GM23338 (cell line): ENCODE measurements at regions not wholly inside any gene's neighbourhood (a gene's known extent, or its start where the extent isn't known, plus 50 kb on each side); places are given as distances from the start of the nearest gene placed in this dataset.

Experiments
- ATAC-seq: fragments of 200-7000 bp; cut with Tn5 transposase; 3 replicates; pipeline ENCODE4 v1.9.1; 2020
- DNase-seq: peaks from one replicate; pipeline ENCODE4 v3.0.0-alpha.2; 2015; ENCODE audit warnings: low spot score
- H2AFZ ChIP-seq: fragments of 200-600 bp; sonication (generic); 2 replicates; pipeline ENCODE4 v1.8.0; 2016; ENCODE audit warnings: antibody characterized with exemption, mild to moderate bottlenecking, moderate library complexity
- H3F3A ChIP-seq: fragments of 200-600 bp; sonication (generic); replicated peaks from 2 replicates; pipeline ENCODE4 v1.8.0; 2017; ENCODE audit warnings: antibody characterized with exemption, mixed run types, low read depth
- H3K27ac ChIP-seq: fragments of 200-600 bp; sonication (generic); 2 replicates; pipeline ENCODE4 v1.6.1; 2016; ENCODE audit warnings: low read depth
- H3K27me3 ChIP-seq: fragments of 200-600 bp; sonication (generic); 2 replicates; pipeline ENCODE4 v1.8.0; 2016; ENCODE audit warnings: mild to moderate bottlenecking, mixed run types, moderate library complexity; ENCODE audit not compliant: insufficient read depth
- H3K36me3 ChIP-seq: fragments of 200-600 bp; sonication (generic); 2 replicates; pipeline ENCODE4 v1.8.0; 2016; ENCODE audit warnings: mild to moderate bottlenecking; ENCODE audit not compliant: insufficient read depth
- H3K4me1 ChIP-seq: fragments of 200-600 bp; sonication (generic); 2 replicates; pipeline ENCODE4 v1.8.0; 2016; ENCODE audit warnings: mild to moderate bottlenecking, moderate library complexity; ENCODE audit not compliant: insufficient read depth
- H3K4me2 ChIP-seq: fragments of 200-600 bp; sonication (generic); 2 replicates; pipeline ENCODE4 v1.7.1; 2017; ENCODE audit warnings: mixed run types
- H3K4me3 ChIP-seq: fragments of 200-600 bp; sonication (generic); 2 replicates; pipeline ENCODE4 v1.6.1; 2016; ENCODE audit warnings: mixed run types
- H3K79me2 ChIP-seq: fragments of 200-600 bp; sonication (generic); replicated peaks from 2 replicates; pipeline ENCODE4 v1.8.0; 2017; ENCODE audit warnings: mild to moderate bottlenecking; ENCODE audit not compliant: insufficient read depth
- H3K9me2 ChIP-seq: fragments of 200-600 bp; sonication (generic); 2 replicates; pipeline ENCODE4 v1.8.0; 2017; ENCODE audit not compliant: insufficient read depth
- H4K20me1 ChIP-seq: fragments of 200-600 bp; sonication (generic); replicated peaks from 2 replicates; pipeline ENCODE4 v1.8.0; 2017; ENCODE audit warnings: mild to moderate bottlenecking; ENCODE audit not compliant: insufficient read depth
- H3K27ac Mint-ChIP-seq: 2 replicates; pipeline ENCODE4 v1.8.0; 2020; ENCODE audit warnings: inconsistent platforms, mild to moderate bottlenecking, moderate library complexity, mixed read lengths
- H3K27me3 Mint-ChIP-seq: 3 replicates; pipeline ENCODE4 v1.8.0; 2022; ENCODE audit warnings: low read depth, mild to moderate bottlenecking, moderate library complexity, mixed read lengths, inconsistent platforms; ENCODE audit not compliant: insufficient read depth, poor library complexity
- H3K36me3 Mint-ChIP-seq: 3 replicates; pipeline ENCODE4 v1.8.0; 2021; ENCODE audit warnings: low read depth, mild to moderate bottlenecking, inconsistent platforms, moderate library complexity, mixed read lengths
- H3K4me1 Mint-ChIP-seq: 3 replicates; pipeline ENCODE4 v1.8.0; 2020; ENCODE audit warnings: mild to moderate bottlenecking, inconsistent platforms, mixed read lengths
- H3K4me3 Mint-ChIP-seq: 3 replicates; pipeline ENCODE4 v1.8.0; 2021; ENCODE audit warnings: moderate library complexity, mild to moderate bottlenecking, inconsistent platforms, mixed read lengths
- H3K9me3 Mint-ChIP-seq: 3 replicates; pipeline ENCODE4 v1.8.0; 2020; ENCODE audit warnings: moderate library complexity, mild to moderate bottlenecking, inconsistent platforms, mixed read lengths
- CREB1 ChIP-seq: fragments of 250-450 bp; sonication (Bioruptor Pico); IDR thresholded peaks from 2 replicates; pipeline ENCODE4 v1.5.0; 2020; ENCODE audit warnings: low read depth, mild to moderate bottlenecking, moderate library complexity
- CTCF ChIP-seq, 2 experiments: fragments of 200-600 bp in 1 of 2; sonication (generic) in 1 of 2; conservative IDR thresholded peaks; 2 replicates each; pipeline versions ENCODE4 v1.5.1 to v1.6.1; 2016 to 2017; ENCODE audit warnings: antibody characterized with exemption in 2 of 2, low read depth in 2 of 2, mild to moderate bottlenecking in 2 of 2, moderate library complexity in 1 of 2
- ETS1 ChIP-seq: IDR thresholded peaks from 2 replicates; pipeline ENCODE4 v1.6.1; 2016; ENCODE audit warnings: antibody characterized with exemption
- EZH2 ChIP-seq: fragments of 200-600 bp; sonication (generic); IDR thresholded peaks from one replicate; pipeline ENCODE4 v1.8.0; 2017; ENCODE audit warnings: antibody characterized with exemption, mild to moderate bottlenecking, low read depth; ENCODE audit not compliant: unreplicated experiment
- EZH2phosphoT487 ChIP-seq: fragments of 200-600 bp; sonication (generic); IDR thresholded peaks from one replicate; pipeline ENCODE4 v1.8.1; 2018; ENCODE audit warnings: antibody characterized with exemption; ENCODE audit not compliant: unreplicated experiment
- JUNB ChIP-seq: IDR thresholded peaks from one replicate; pipeline ENCODE4 v1.6.1; 2016; ENCODE audit warnings: antibody characterized with exemption; ENCODE audit not compliant: unreplicated experiment
- NANOG ChIP-seq: IDR thresholded peaks from 2 replicates; pipeline ENCODE4 v1.6.1; 2016; ENCODE audit warnings: antibody characterized with exemption, borderline replicate concordance
- POLR2AphosphoS5 ChIP-seq: IDR thresholded peaks from 2 replicates; pipeline ENCODE4 v1.6.1; 2016; ENCODE audit warnings: antibody characterized with exemption, low read depth
- REST ChIP-seq: IDR thresholded peaks from one replicate; pipeline ENCODE4 v1.6.1; 2018; ENCODE audit warnings: antibody characterized with exemption; ENCODE audit not compliant: unreplicated experiment
- STAT1 ChIP-seq: IDR thresholded peaks from one replicate; pipeline ENCODE4 v1.6.1; 2016; ENCODE audit warnings: antibody characterized with exemption; ENCODE audit not compliant: unreplicated experiment
- ZNF114 ChIP-seq: fragments of 250-450 bp; sonication (Bioruptor Pico); IDR thresholded peaks from 2 replicates; pipeline ENCODE4 v1.5.0; 2020; ENCODE audit warnings: mild to moderate bottlenecking, moderate library complexity
- ZNF331 ChIP-seq: fragments of 250-450 bp; sonication (Bioruptor Pico); IDR thresholded peaks from 2 replicates; pipeline ENCODE4 v1.5.0; 2020; ENCODE audit warnings: low read depth, mild to moderate bottlenecking, moderate library complexity
- ZNF462 ChIP-seq: fragments of 250-450 bp; sonication (Bioruptor Pico); IDR thresholded peaks from 2 replicates; pipeline ENCODE4 v1.5.0; 2020; ENCODE audit warnings: mild to moderate bottlenecking, moderate library complexity

- no peaks in the 10 kb centered on the region for H3K4me1 ChIP-seq
- H2AFZ ChIP-seq: no peak overlapping the region
- H3K27me3 ChIP-seq: no peaks in the 10 kb centered on the region
- no peaks in the 10 kb centered on the region for H3K36me3 Mint-ChIP-seq
- DNase-seq (no peak), ATAC-seq (no peak)
- no peaks in the 10 kb centered on the region for H3K9me2 ChIP-seq
- H3K4me2 ChIP-seq: no peak overlapping the region
- no peak overlapping the region for H3K4me3 ChIP-seq
- H3K36me3 ChIP-seq: no peaks in the 10 kb centered on the region
- H3K27ac Mint-ChIP-seq: no peak overlapping the region
- H3K4me3 Mint-ChIP-seq: no peak overlapping the region
- H3K79me2 ChIP-seq: no peaks in the 10 kb centered on the region
- H3K9me3 Mint-ChIP-seq: peaks cover 5% of the 10 kb centered on the region; the same call in 2 of the 3 replicates
- peaks cover 4% of the 10 kb centered on the region; the same call in 2 of the 3 replicates for H3K4me1 Mint-ChIP-seq
- no peaks in the 10 kb centered on the region for H3K27me3 Mint-ChIP-seq
- H3K27ac ChIP-seq: no peak overlapping the region
- no peaks in the 10 kb centered on the region for H3F3A ChIP-seq
- no peaks in the 10 kb centered on the region for H4K20me1 ChIP-seq
- TF ChIP-seq JUNB: no peak
- TF ChIP-seq STAT1: no peak
- no peak for TF ChIP-seq ZNF114
- no peak for TF ChIP-seq NANOG
- TF ChIP-seq ZNF331 (CRISPR knock-in tag): no peak
- TF ChIP-seq EZH2phosphoT487: no peak
- no peak for TF ChIP-seq REST
- no peak for TF ChIP-seq CREB1 (CRISPR knock-in tag)
- TF ChIP-seq EZH2: no peak
- TF ChIP-seq ETS1: no peak
- TF ChIP-seq ZNF462: no peak
- no peak for TF ChIP-seq CTCF (conservative IDR thresholded peaks at IDR 0.05; ENCODE audit: low read depth in 2 of 2)
- no peak for TF ChIP-seq POLR2AphosphoS5
Observed at GRCh38 chr22:27283714-27284113, 517.8 kb downstream of the MN1 start.
